CD4-positive, alpha-beta T cell (primary cell): ENCODE measurements at regions not wholly inside any gene's neighbourhood (a gene's known extent, or its start where the extent isn't known, plus 50 kb on each side); places are given as distances from the start of the nearest gene placed in this dataset.

Experiments
- ATAC-seq: fragments of 200-7000 bp; cut with Tn5 transposase; one replicate; pipeline ENCODE4 v1.10.0; 2022; ENCODE audit warnings: mild to moderate bottlenecking; ENCODE audit not compliant: poor library complexity
- CTCF ChIA-PET: fragments of 350-600 bp; sonication (Branson Sonifier 250); formaldehyde crosslinking; loops from one replicate; lab custom pipeline; 2021; ENCODE audit warnings: antibody characterized with exemption, inconsistent platforms; lab: Charles Lee
- POLR2A ChIA-PET: fragments of 350-600 bp; sonication (Branson Sonifier 250); formaldehyde crosslinking; loops from one replicate; lab custom pipeline; 2021; ENCODE audit warnings: antibody characterized with exemption, inconsistent platforms; lab: Charles Lee
- DNase-seq, 14 experiments: peaks; one replicate each; pipeline ENCODE4 v3.0.0-alpha.2; 2013 to 2020; ENCODE audit warnings: mixed read lengths in 2 of 14
- H3K27ac ChIP-seq, 2 donors: one replicate each; pipeline versions ENCODE4 v1.5.1 to v1.7.0; 2013; ENCODE audit warnings: low read length in 2 of 2, low read depth in 1 of 2, mild to moderate bottlenecking in 1 of 2
- H3K27me3 ChIP-seq, 2 experiments: 1 replicate in 1 of 2; 2 replicates in 1 of 2; pipeline versions ENCODE4 v1.6.1 to v1.7.0; 2013; ENCODE audit warnings: low read length in 2 of 2, control low read depth in 1 of 2, mild to moderate bottlenecking in 1 of 2, moderate library complexity in 1 of 2; ENCODE audit not compliant: insufficient read depth in 2 of 2, control insufficient read depth in 1 of 2
- H3K36me3 ChIP-seq: one replicate; pipeline ENCODE4 v1.6.1; 2013; ENCODE audit warnings: low read length, control low read depth; ENCODE audit not compliant: insufficient read depth
- H3K4me1 ChIP-seq: one replicate; pipeline ENCODE4 v1.6.1; 2013; ENCODE audit warnings: low read length, control low read depth; ENCODE audit not compliant: insufficient read depth
- H3K4me3 ChIP-seq: one replicate; pipeline ENCODE4 v1.5.1; 2013; ENCODE audit warnings: mild to moderate bottlenecking, low read length, moderate library complexity
- H3K9me3 ChIP-seq, 2 experiments: 1 replicate in 1 of 2; 2 replicates in 1 of 2; pipeline versions ENCODE4 v1.6.1 to v1.7.0; 2013; ENCODE audit warnings: low read length in 2 of 2, mild to moderate bottlenecking in 2 of 2, control low read depth in 1 of 2, moderate library complexity in 1 of 2; ENCODE audit not compliant: control insufficient read depth in 1 of 2, insufficient read depth in 1 of 2
- H3K27ac Mint-ChIP-seq: one replicate; pipeline ENCODE4 v1.8.0; 2020; ENCODE audit warnings: mixed read lengths
- H3K27me3 Mint-ChIP-seq: one replicate; pipeline ENCODE4 v1.8.0; 2021; ENCODE audit warnings: mixed read lengths
- H3K36me3 Mint-ChIP-seq: one replicate; pipeline ENCODE4 v1.8.0; 2021; ENCODE audit warnings: low read depth, mixed read lengths
- H3K4me1 Mint-ChIP-seq: one replicate; pipeline ENCODE4 v1.8.0; 2021; ENCODE audit warnings: low read depth, mixed read lengths
- H3K4me3 Mint-ChIP-seq: one replicate; pipeline ENCODE4 v1.8.0; 2020; ENCODE audit warnings: mild to moderate bottlenecking, mixed read lengths
- H3K9me3 Mint-ChIP-seq: one replicate; pipeline ENCODE4 v1.8.0; 2020; ENCODE audit warnings: mixed read lengths
- intact Hi-C, 2 experiments: fragments of 100-400 bp; cut with DNase I in 1 of 2; cut with micrococcal nuclease in 1 of 2; formaldehyde crosslinking; loops; one replicate each; pipeline versions ENCODE4 v1.15.1 to v1.9.0; 2023 to 2025; cut with DNase I, micrococcal nuclease
- TF ChIP-seq, protein P1 (sequence below): fragments of 200-600 bp; IDR thresholded peaks from one replicate; pipeline ENCODE4 v1.8.0; 2022; ENCODE audit warnings: antibody characterized with exemption, mild to moderate bottlenecking

DNA sequence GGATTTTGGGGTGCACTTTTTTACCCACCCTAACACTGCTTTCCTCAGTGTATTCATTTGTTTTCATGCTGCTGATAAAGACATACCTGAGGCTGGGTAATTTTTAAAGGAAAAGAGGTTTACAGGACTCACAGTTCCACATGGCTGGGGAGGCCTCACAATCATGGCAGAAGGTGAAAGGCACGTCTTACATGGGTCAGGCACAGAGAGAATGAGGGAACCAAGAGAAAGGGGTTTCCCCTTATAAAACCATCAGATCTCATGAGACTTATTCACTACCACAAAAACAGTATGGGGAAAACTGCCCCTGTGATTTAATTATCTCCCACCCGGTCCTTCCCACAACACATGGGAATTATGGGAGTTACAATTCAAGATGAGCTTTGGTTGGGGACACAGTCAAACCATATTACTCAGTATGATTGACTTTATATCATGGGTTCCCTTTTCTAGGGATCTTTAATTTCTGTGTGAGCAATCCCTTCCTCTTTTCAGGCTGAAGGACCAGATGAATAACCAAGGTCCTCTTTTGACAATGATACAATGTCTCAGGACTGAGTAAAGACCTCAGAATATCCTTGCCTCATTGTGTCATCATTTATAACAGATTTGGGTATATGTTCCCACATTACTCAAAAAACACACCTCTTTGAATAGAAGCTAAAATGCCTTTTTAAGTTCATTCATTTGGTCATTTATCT is 100.1 kb upstream of the TRIB2 start:
- no peaks in the 10 kb centered on the region for H3K4me1 ChIP-seq
- no peak overlapping the region for H3K27ac ChIP-seq
- H3K27ac Mint-ChIP-seq = no peak overlapping the region
- H3K27me3 Mint-ChIP-seq = no peaks in the 10 kb centered on the region
- H3K27me3 ChIP-seq = no peaks in the 10 kb centered on the region
- H3K36me3 ChIP-seq = no peaks in the 10 kb centered on the region
- H3K4me1 Mint-ChIP-seq = peaks cover 21% of the 10 kb centered on the region
- TF ChIP-seq, protein P1, sequence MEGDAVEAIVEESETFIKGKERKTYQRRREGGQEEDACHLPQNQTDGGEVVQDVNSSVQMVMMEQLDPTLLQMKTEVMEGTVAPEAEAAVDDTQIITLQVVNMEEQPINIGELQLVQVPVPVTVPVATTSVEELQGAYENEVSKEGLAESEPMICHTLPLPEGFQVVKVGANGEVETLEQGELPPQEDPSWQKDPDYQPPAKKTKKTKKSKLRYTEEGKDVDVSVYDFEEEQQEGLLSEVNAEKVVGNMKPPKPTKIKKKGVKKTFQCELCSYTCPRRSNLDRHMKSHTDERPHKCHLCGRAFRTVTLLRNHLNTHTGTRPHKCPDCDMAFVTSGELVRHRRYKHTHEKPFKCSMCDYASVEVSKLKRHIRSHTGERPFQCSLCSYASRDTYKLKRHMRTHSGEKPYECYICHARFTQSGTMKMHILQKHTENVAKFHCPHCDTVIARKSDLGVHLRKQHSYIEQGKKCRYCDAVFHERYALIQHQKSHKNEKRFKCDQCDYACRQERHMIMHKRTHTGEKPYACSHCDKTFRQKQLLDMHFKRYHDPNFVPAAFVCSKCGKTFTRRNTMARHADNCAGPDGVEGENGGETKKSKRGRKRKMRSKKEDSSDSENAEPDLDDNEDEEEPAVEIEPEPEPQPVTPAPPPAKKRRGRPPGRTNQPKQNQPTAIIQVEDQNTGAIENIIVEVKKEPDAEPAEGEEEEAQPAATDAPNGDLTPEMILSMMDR = no peak
- POLR2A ChIA-PET = no interaction called here
- CTCF ChIA-PET = no interaction called here
- ATAC-seq = no peak
- H3K4me3 ChIP-seq = no peak overlapping the region
- peak in 3 of 14 experiments; percentile 19 to 50 (median 28) for DNase-seq
- no peaks in the 10 kb centered on the region for H3K9me3 ChIP-seq
- H3K36me3 Mint-ChIP-seq = no peaks in the 10 kb centered on the region
- intact Hi-C loops = no loop called here
- no peaks in the 10 kb centered on the region for H3K9me3 Mint-ChIP-seq
- no peak overlapping the region for H3K4me3 Mint-ChIP-seq

DNA sequence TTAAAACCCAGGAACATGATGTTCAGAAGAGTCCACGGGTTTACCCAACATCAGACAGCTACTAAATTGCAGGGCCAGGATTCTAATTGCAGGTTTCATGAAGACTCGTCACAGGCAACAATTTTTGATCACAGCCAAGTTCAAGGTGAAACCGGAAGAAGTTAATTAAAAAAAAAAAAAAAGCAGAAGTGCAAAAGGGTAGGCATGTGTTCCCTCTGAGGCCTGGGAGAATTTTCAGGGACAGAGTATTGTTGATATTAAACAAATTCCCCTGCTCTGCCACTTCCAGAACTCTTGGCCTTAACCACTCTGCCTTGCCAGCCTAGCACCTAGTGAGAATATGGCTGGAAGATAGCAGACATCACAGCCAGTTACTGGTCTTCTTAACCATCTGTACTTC is 99.4 kb upstream of the TRIB2 start:
- no peak for DNase-seq

DNA sequence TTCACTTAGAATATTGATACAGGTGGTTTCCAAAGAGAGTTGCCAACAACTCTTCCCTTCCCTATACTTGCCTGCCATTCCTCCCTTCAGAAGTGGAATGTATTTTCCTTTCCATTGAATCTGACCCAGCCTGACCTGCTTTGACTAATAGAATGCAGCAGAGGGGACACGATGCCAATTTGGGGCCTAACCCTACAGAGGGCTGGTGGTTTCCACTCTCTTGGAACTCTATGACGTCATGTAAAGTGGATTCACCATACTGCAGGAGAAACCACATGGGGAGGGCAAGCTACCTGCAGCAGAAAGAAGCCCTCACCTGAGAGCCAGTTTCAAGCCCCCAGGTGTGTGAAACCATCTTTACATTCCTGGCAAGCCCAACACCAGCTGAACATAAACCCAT is 98.9 kb upstream of the TRIB2 start:
- ATAC-seq = no peak
- CTCF ChIA-PET = no interaction called here
- H3K36me3 ChIP-seq = no peaks in the 10 kb centered on the region
- TF ChIP-seq, protein P1 = no peak
- Mint-ChIP-seq H3K36me3 (no peaks in the 10 kb centered on the region), H3K9me3 (no peaks in the 10 kb centered on the region), H3K4me1 (peaks cover 9% of the 10 kb centered on the region), H3K4me3 (no peak overlapping the region), H3K27me3 (no peaks in the 10 kb centered on the region), H3K27ac (no peak overlapping the region)
- no peaks in the 10 kb centered on the region for H3K4me1 ChIP-seq
- H3K27ac ChIP-seq = no peak overlapping the region
- intact Hi-C loops = no loop called here
- H3K27me3 ChIP-seq = no peaks in the 10 kb centered on the region
- DNase-seq = no peak
- H3K4me3 ChIP-seq = no peak overlapping the region
- POLR2A ChIA-PET = no interaction called here
- no peaks in the 10 kb centered on the region for H3K9me3 ChIP-seq

More for the DNA sequence above, 99.4 kb upstream of the TRIB2 start:
- Mint-ChIP-seq H3K27me3 (no peaks in the 10 kb centered on the region), H3K9me3 (no peaks in the 10 kb centered on the region), H3K4me1 (peaks cover 14% of the 10 kb centered on the region), H3K36me3 (no peaks in the 10 kb centered on the region), H3K27ac (no peak overlapping the region), H3K4me3 (no peak overlapping the region)
- Histone ChIP-seq H3K4me3 (no peak overlapping the region), H3K27ac (no peak overlapping the region), H3K36me3 (no peaks in the 10 kb centered on the region), H3K9me3 (no peaks in the 10 kb centered on the region), H3K27me3 (no peaks in the 10 kb centered on the region), H3K4me1 (no peaks in the 10 kb centered on the region)
- intact Hi-C loops = no loop called here
- TF ChIP-seq, protein P1 = no peak
- no peak for ATAC-seq
- CTCF ChIA-PET = no interaction called here
- POLR2A ChIA-PET = no interaction called here
